ENCODE measurements at regions not wholly inside any gene's neighbourhood (a gene's known extent, or its start where the extent isn't known, plus 50 kb on each side); places are given as distances from the start of the nearest gene placed in this dataset.

GRCh38 chr20:39249798-39250197 is 287.7 kb downstream of the DHX35 start:
- no peaks in the 10 kb centered on the region for H3K36me3 ChIP-seq (ENCODE audit: control insufficient read depth, insufficient read depth, low read length)
- no peaks in the 10 kb centered on the region for H3K4me1 ChIP-seq
- H3K79me2 ChIP-seq: no peaks in the 10 kb centered on the region
- no peak overlapping the region for H2AFZ ChIP-seq
- no peak overlapping the region for H3K4me3 ChIP-seq (ENCODE audit: low read depth, low read length)
- no peak overlapping the region for H3K9ac ChIP-seq
- no peaks in the 10 kb centered on the region for H3K27me3 ChIP-seq (ENCODE audit: control insufficient read depth, insufficient read depth, low read length)
- no peak overlapping the region for H3K27ac ChIP-seq
- TF ChIP-seq CTCF (IDR thresholded peaks at IDR 0.05): no peak
- no peaks in the 10 kb centered on the region for H3K9me3 ChIP-seq (ENCODE audit: control insufficient read depth, low read length)
- no peak overlapping the region for H3K4me2 ChIP-seq (ENCODE audit: low read length)

GRCh38 chr20:39248862-39249485 is 286.8 kb downstream of the DHX35 start:
- TF ChIP-seq CTCF (IDR thresholded peaks at IDR 0.05): no peak

DNA sequence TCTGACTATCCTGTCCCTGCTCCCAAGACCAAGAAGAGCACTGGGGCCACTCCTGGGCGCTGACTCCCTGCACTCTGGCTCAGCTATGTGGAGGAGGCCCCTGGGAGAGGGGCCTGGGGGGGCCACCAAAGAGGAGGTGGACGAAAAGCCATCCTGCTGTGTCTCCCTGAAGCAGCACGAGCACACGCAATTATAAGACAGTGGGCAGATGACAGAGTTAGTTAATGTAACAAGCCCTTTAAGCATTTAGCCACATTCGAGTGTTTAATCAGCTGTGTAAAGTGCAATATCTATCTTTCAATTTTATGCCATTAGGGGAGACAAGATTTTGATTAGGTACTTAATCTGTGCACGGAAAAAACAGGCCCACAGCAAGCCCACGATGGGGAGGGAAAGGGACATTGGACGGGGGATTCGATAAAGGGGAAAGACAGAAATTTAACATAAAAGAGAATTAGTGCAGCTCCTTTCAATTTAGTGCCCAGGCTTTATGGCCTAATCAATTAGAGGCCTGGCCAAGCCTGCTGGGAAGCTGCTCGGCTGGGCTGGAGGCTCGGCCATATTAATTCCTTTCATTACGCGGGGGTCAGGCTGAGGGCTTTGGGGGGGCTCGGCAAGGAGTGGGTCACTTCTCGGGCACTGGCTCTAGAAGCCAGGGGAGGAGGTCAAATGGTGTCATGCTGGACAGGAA is 286.2 kb downstream of the DHX35 start:
- H3K36me3 ChIP-seq (ENCODE audit: control insufficient read depth, insufficient read depth, low read length): no peaks in the 10 kb centered on the region
- no peak overlapping the region for H3K4me2 ChIP-seq (ENCODE audit: low read length)
- no peaks in the 10 kb centered on the region for H3K79me2 ChIP-seq
- no peaks in the 10 kb centered on the region for H3K27me3 ChIP-seq (ENCODE audit: control insufficient read depth, insufficient read depth, low read length)
- H3K9me3 ChIP-seq (ENCODE audit: control insufficient read depth, low read length): no peaks in the 10 kb centered on the region
- H3K4me3 ChIP-seq (ENCODE audit: low read depth, low read length): no peak overlapping the region
- H2AFZ ChIP-seq: no peak overlapping the region
- TF ChIP-seq CTCF (IDR thresholded peaks at IDR 0.05): no peak
- no peak overlapping the region for H3K27ac ChIP-seq
- no peak overlapping the region for H3K9ac ChIP-seq
- H3K4me1 ChIP-seq: no peaks in the 10 kb centered on the region

More at GRCh38 chr20:39248862-39249485, 286.8 kb downstream of the DHX35 start:
- H3K9me3 ChIP-seq (ENCODE audit: control insufficient read depth, low read length): no peaks in the 10 kb centered on the region
- no peaks in the 10 kb centered on the region for H3K4me1 ChIP-seq
- no peaks in the 10 kb centered on the region for H3K36me3 ChIP-seq (ENCODE audit: control insufficient read depth, insufficient read depth, low read length)
- no peak overlapping the region for H3K9ac ChIP-seq
- H3K4me3 ChIP-seq (ENCODE audit: low read depth, low read length): no peak overlapping the region
- H3K27ac ChIP-seq: no peak overlapping the region
- no peaks in the 10 kb centered on the region for H3K27me3 ChIP-seq (ENCODE audit: control insufficient read depth, insufficient read depth, low read length)
- H3K4me2 ChIP-seq (ENCODE audit: low read length): no peak overlapping the region
- no peak overlapping the region for H2AFZ ChIP-seq
- H3K79me2 ChIP-seq: no peaks in the 10 kb centered on the region

DNA sequence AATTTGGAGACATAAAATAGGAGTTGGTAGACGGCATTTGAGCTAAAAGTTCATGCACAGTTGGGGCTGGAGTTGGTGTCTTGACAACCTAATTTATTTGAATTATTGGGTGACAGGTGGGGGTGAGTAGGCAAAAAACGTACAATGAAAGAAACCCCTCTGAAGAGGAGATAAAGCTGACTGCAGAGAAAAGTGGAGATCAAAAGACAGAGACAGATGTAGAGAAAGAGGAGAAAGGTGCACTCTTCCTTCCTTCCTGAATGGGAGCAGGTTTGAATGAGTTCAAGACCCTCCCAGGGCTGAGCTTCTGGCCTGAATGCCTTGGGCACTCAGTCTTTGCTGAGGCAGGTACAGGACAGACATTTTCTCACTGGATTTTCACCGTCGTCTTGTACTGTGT is 284.3 kb downstream of the DHX35 start:
- no peak overlapping the region for H3K4me3 ChIP-seq (ENCODE audit: low read depth, low read length)
- no peaks in the 10 kb centered on the region for H3K27me3 ChIP-seq (ENCODE audit: control insufficient read depth, insufficient read depth, low read length)
- no peaks in the 10 kb centered on the region for H3K9me3 ChIP-seq (ENCODE audit: control insufficient read depth, low read length)
- H3K9ac ChIP-seq: no peak overlapping the region
- TF ChIP-seq CTCF (IDR thresholded peaks at IDR 0.05): no peak
- H2AFZ ChIP-seq: no peak overlapping the region
- H3K27ac ChIP-seq: no peak overlapping the region
- no peaks in the 10 kb centered on the region for H3K79me2 ChIP-seq
- no peaks in the 10 kb centered on the region for H3K36me3 ChIP-seq (ENCODE audit: control insufficient read depth, insufficient read depth, low read length)
- H3K4me2 ChIP-seq (ENCODE audit: low read length): no peak overlapping the region
- H3K4me1 ChIP-seq: no peaks in the 10 kb centered on the region

Measured in parathyroid adenoma (tissue), 2 donors.